ENCODE measurements at regions not wholly inside any gene's neighbourhood (a gene's known extent, or its start where the extent isn't known, plus 50 kb on each side); places are given as distances from the start of the nearest gene placed in this dataset.

- TF ChIP-seq NKRF (conservative IDR thresholded peaks at IDR 0.05) (no peak), RB1 (IDR thresholded peaks at IDR 0.05; ENCODE audit: borderline replicate concordance) (no peak), CEBPZ (IDR thresholded peaks at IDR 0.05; ENCODE audit: low read depth, low read length) (no peak)
These were observed 871.4 kb downstream of the MAT2B start (continued) for GRCh38 chr5:164376843-164377242.

DNA sequence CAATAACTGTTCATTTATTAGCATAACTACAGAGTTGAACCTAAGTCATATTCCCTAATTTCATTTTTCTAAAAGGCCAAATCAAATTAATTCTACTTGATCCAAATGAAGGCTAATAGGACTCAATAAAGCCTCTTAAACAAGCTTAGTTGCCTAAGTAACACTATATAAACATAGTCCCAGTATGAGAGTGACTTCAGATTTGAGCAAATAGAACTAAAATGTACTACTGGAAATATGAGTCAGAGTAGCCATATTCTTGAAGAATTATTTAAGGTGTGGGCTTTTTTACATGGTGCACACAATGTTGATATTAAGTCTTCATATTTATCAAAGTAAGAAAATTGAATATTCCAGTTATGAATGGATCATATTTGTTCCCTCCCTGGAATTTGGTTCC, 872.3 kb downstream of the MAT2B start:
- Histone ChIP-seq H3K4me2 (ENCODE audit: control insufficient read depth, insufficient read depth) (no peak overlapping the region), H2AFZ (ENCODE audit: control insufficient read depth, low read depth, low read length) (no peak overlapping the region), H4K20me1 (ENCODE audit: control insufficient read depth, insufficient read depth) (no peaks in the 10 kb centered on the region), H3K9me3 (replicated peaks; ENCODE audit: control insufficient read depth, insufficient read depth, low read length) (no peaks in the 10 kb centered on the region), H3K27ac (ENCODE audit: control insufficient read depth, insufficient read depth) (no peak overlapping the region), H3K4me1 (ENCODE audit: control insufficient read depth, insufficient read depth, low read length) (no peaks in the 10 kb centered on the region), H3K9ac (ENCODE audit: control insufficient read depth, insufficient read depth, low read length) (no peak overlapping the region), H3K79me2 (ENCODE audit: control insufficient read depth, insufficient read depth, low read length) (no peaks in the 10 kb centered on the region), H3K4me3 (no peak overlapping the region), H3K27me3 (replicated peaks in 1 of 2; ENCODE audit: control insufficient read depth in 2 of 2, insufficient read depth in 2 of 2, low read length in 1 of 2) (no peaks in the 10 kb centered on the region), H3K36me3 (ENCODE audit: control insufficient read depth in 2 of 2, insufficient read depth in 2 of 2, low read length in 1 of 2) (no peaks in the 10 kb centered on the region)
- DNase-seq (ENCODE audit: low read depth, low spot score) (no peak), ATAC-seq (no peak), FAIRE-seq (no peak)
- no TSS peak for BruUV-seq (replicated peaks)
- in situ Hi-C loops (cut with MboI) (no loop called here), intact Hi-C loops (cut with micrococcal nuclease; ENCODE audit: unreplicated experiment) (no loop called here)
- ChIA-PET SMC1A (ENCODE audit: uncharacterized antibody, unreplicated experiment) (interaction anchor here (1.0 to 1.4 kb wide), 3 partner anchors 17 to 68 kb away, joined by 3 to 5 read pairs (median 5); no protein-coding TSS in a partner anchor), RAD21 (ENCODE audit: unreplicated experiment) (no interaction called here), POLR2A (no interaction called here), CTCF (interaction anchor here (0.6 to 1.0 kb wide), 2 partner anchors 17 to 35 kb away, joined by 3 read pairs; no protein-coding TSS in a partner anchor)
- no peak for TF ChIP-seq ZNF274 (IDR thresholded peaks at IDR 0.05; ENCODE audit: insufficient read depth, insufficient read length)
- no peak for TF ChIP-seq TBL1XR1 (IDR thresholded peaks at IDR 0.05; ENCODE audit: low read depth, low read length)
- no peak for TF ChIP-seq RB1 (IDR thresholded peaks at IDR 0.05; ENCODE audit: borderline replicate concordance)
- no peak for TF ChIP-seq MTA3 (IDR thresholded peaks at IDR 0.05; ENCODE audit: borderline replicate concordance, low read length)
- TF ChIP-seq MEF2A (IDR thresholded peaks at IDR 0.05; ENCODE audit: insufficient read depth, low read depth, low read length): no peak
- no peak for TF ChIP-seq BRCA1 (IDR thresholded peaks at IDR 0.05; ENCODE audit: low read depth, low read length)
- no peak for TF ChIP-seq ZNF687 (IDR thresholded peaks at IDR 0.05)
- TF ChIP-seq CTCF (IDR thresholded peaks at IDR 0.05 in 2 of 3, conservative IDR thresholded peaks at IDR 0.05 in 1 of 3; ENCODE audit: control insufficient read depth in 2 of 3, extremely low read depth in 1 of 3, insufficient read depth in 1 of 3, low read depth in 3 of 3, low read length in 3 of 3): no peak
- TF ChIP-seq EED (IDR thresholded peaks at IDR 0.05; ENCODE audit: low read depth): no peak
- no peak for TF ChIP-seq FOS (IDR thresholded peaks at IDR 0.05; ENCODE audit: borderline replicate concordance, extremely low read depth, insufficient read length)

Measured in GM12878 (cell line).